A549 (cell line): ENCODE measurements at regions not wholly inside any gene's neighbourhood (a gene's known extent, or its start where the extent isn't known, plus 50 kb on each side); places are given as distances from the start of the nearest gene placed in this dataset.

Experiments
- ATAC-seq, 2 experiments: fragments of 200-7000 bp in 1 of 2; fragments of >200 bp in 1 of 2; cut with Nextera tagmentation in 1 of 2; cut with Tn5 transposase in 1 of 2; 3 replicates each; pipeline versions ENCODE4 v1.8.0 to v1.9.1; 2018 to 2020; ENCODE audit warnings: mild to moderate bottlenecking in 1 of 2, moderate library complexity in 1 of 2
- CTCF ChIA-PET: fragments of 300-600 bp; sonication (Branson Sonifier 250); formaldehyde crosslinking; extraction: SDS; loops from one replicate; lab custom pipeline; 2021; ENCODE audit warnings: antibody characterized with exemption, inconsistent platforms; lab: Yijun Ruan, JAX
- POLR2A ChIA-PET: fragments of 350-600 bp; formaldehyde crosslinking; extraction: SDS; loops from one replicate; lab custom pipeline; 2021; ENCODE audit warnings: antibody characterized with exemption, inconsistent platforms; lab: Yijun Ruan, JAX
- DNase-seq, 2 experiments: peaks; one replicate each; pipeline versions ENCODE4 v3.0.0 to v3.0.0-alpha.2; 2011 to 2016; ENCODE audit warnings: low read depth in 1 of 2, low spot score in 1 of 2
- FAIRE-seq: peaks from 2 replicates; lab custom pipeline; 2011; peaks lifted over from hg19 to GRCh38; lab: Jason Lieb, UNC
- H3K27ac ChIP-seq, 2 experiments: fragments of >200 bp; sonication (Bioruptor Twin); formaldehyde crosslinking; 3 replicates each; pipeline ENCODE4 v1.5.1; 2016 to 2017
- H3K4me1 ChIP-seq: fragments of >200 bp; sonication (Bioruptor Twin); formaldehyde crosslinking; 3 replicates; pipeline ENCODE4 v1.6.1; 2016
- H3K4me2 ChIP-seq: fragments of >200 bp; sonication (Bioruptor Twin); formaldehyde crosslinking; 3 replicates; pipeline ENCODE4 v1.6.1; 2016
- H3K4me3 ChIP-seq: fragments of >200 bp; sonication (Bioruptor Twin); formaldehyde crosslinking; 3 replicates; pipeline ENCODE4 v1.5.1; 2016
- H3K9me3 ChIP-seq: fragments of >200 bp; sonication (Bioruptor Twin); formaldehyde crosslinking; 3 replicates; pipeline ENCODE4 v1.6.1; 2016
- CEBPB ChIP-seq, 2 experiments: fragments of >200 bp in 1 of 2; sonication (Bioruptor Twin) in 1 of 2; formaldehyde crosslinking in 1 of 2; IDR thresholded peaks; 2 replicates each; pipeline ENCODE4 v1.6.1; 2012 to 2016
- CHD2 ChIP-seq: fragments of 150-350 bp; IDR thresholded peaks from 2 replicates; pipeline ENCODE4 v1.6.1; 2014; ENCODE audit warnings: low read length; ENCODE audit not compliant: partially characterized antibody
- CHD4 ChIP-seq: fragments of 200-600 bp; sonication (generic); IDR thresholded peaks from 2 replicates; pipeline ENCODE4 v1.6.1; 2016; ENCODE audit warnings: antibody characterized with exemption, mild to moderate bottlenecking, borderline replicate concordance
- EHMT2 ChIP-seq: fragments of 200-600 bp; sonication (generic); IDR thresholded peaks from 2 replicates; pipeline ENCODE4 v1.6.1; 2016; ENCODE audit warnings: antibody characterized with exemption, low read depth, mild to moderate bottlenecking, moderate library complexity
- FOXS1 ChIP-seq: fragments of 250-450 bp; sonication (Bioruptor Pico); IDR thresholded peaks from 2 replicates; pipeline ENCODE4 v1.5.0; 2020; ENCODE audit warnings: mild to moderate bottlenecking, moderate library complexity
- GATA3 ChIP-seq: IDR thresholded peaks from 2 replicates; pipeline ENCODE4 v1.6.1; 2012; ENCODE audit warnings: borderline replicate concordance
- HEYL ChIP-seq: fragments of 250-450 bp; sonication (Bioruptor Pico); IDR thresholded peaks from 2 replicates; pipeline ENCODE4 v1.8.0; 2021; ENCODE audit warnings: mild to moderate bottlenecking, moderate library complexity
- JUN ChIP-seq, 2 experiments: fragments of >200 bp; sonication (Bioruptor Twin); formaldehyde crosslinking; IDR thresholded peaks; 2 replicates in 1 of 2; 3 replicates in 1 of 2; pipeline ENCODE4 v1.6.1; 2016 to 2017
- KDM5A ChIP-seq: fragments of 200-600 bp; sonication (generic); IDR thresholded peaks from 2 replicates; pipeline ENCODE4 v1.6.1; 2016; ENCODE audit warnings: antibody characterized with exemption, mild to moderate bottlenecking
- NFE2L2 ChIP-seq: fragments of 150-350 bp; conservative IDR thresholded peaks from 2 replicates; pipeline ENCODE4 v1.6.1; 2014; ENCODE audit warnings: low read length
- NPAS2 ChIP-seq: fragments of 250-450 bp; sonication (Bioruptor Pico); IDR thresholded peaks from 2 replicates; pipeline ENCODE4 v1.8.0; 2022; ENCODE audit warnings: mild to moderate bottlenecking, moderate library complexity, borderline replicate concordance
- POLR2AphosphoS2 ChIP-seq: conservative IDR thresholded peaks from 2 replicates; pipeline ENCODE4 v1.6.1; 2012; ENCODE audit warnings: low read length, improper control_type of control experiment, inconsistent platforms
- RARB ChIP-seq: fragments of 250-450 bp; sonication (Bioruptor Pico); IDR thresholded peaks from 2 replicates; pipeline ENCODE4 v1.8.0; 2021; ENCODE audit warnings: mild to moderate bottlenecking, moderate library complexity
- RNF2 ChIP-seq: fragments of 200-600 bp; sonication (generic); IDR thresholded peaks from 2 replicates; pipeline ENCODE4 v1.6.1; 2016; ENCODE audit warnings: low read depth, mild to moderate bottlenecking, antibody characterized with exemption, moderate library complexity, borderline replicate concordance
- SMC3 ChIP-seq: fragments of >200 bp; sonication (Bioruptor Twin); formaldehyde crosslinking; IDR thresholded peaks from 3 replicates; pipeline ENCODE4 v1.6.1; 2018; ENCODE audit warnings: inconsistent platforms
- TFCP2L1 ChIP-seq: fragments of 250-450 bp; sonication (Bioruptor Pico); IDR thresholded peaks from 2 replicates; pipeline ENCODE4 v1.5.0; 2021; ENCODE audit warnings: mild to moderate bottlenecking
- TP53 ChIP-seq: fragments of 250-450 bp; sonication (Bioruptor Pico); IDR thresholded peaks from 2 replicates; pipeline ENCODE4 v1.5.0; 2021; ENCODE audit warnings: mild to moderate bottlenecking, moderate library complexity
- ZC3H11A ChIP-seq: fragments of 450-650 bp; IDR thresholded peaks from 2 replicates; pipeline ENCODE4 v1.6.1; 2014; ENCODE audit warnings: antibody characterized with exemption, mild to moderate bottlenecking
- ZFP36 ChIP-seq: fragments of 450-650 bp; IDR thresholded peaks from 2 replicates; pipeline ENCODE4 v1.6.1; 2014; ENCODE audit warnings: borderline replicate concordance; ENCODE audit not compliant: partially characterized antibody
- ZSCAN20 ChIP-seq: fragments of 250-450 bp; sonication (Bioruptor Pico); IDR thresholded peaks from 2 replicates; pipeline ENCODE4 v1.8.0; 2022; ENCODE audit warnings: mild to moderate bottlenecking, moderate library complexity
- WGBS: methylation state at CpG from one replicate; pipeline ENCODE4 v1.1.6; 2017; ENCODE audit errors: missing lambda C conversion rate; 5-methylcytosine and 5-hydroxymethylcytosine counted together
- TF ChIP-seq, protein P1 (sequence below): fragments of 150-350 bp; IDR thresholded peaks from 2 replicates; pipeline ENCODE4 v1.6.1; 2014; ENCODE audit warnings: low read depth, mild to moderate bottlenecking, low read length
- TF ChIP-seq, protein P2 (sequence below): fragments of >200 bp; sonication (Bioruptor Twin); formaldehyde crosslinking; IDR thresholded peaks from 3 replicates; pipeline ENCODE4 v1.6.1; 2016
- TF ChIP-seq, protein P3 (sequence below): IDR thresholded peaks from 2 replicates; pipeline ENCODE4 v1.6.1; 2012

DNA sequence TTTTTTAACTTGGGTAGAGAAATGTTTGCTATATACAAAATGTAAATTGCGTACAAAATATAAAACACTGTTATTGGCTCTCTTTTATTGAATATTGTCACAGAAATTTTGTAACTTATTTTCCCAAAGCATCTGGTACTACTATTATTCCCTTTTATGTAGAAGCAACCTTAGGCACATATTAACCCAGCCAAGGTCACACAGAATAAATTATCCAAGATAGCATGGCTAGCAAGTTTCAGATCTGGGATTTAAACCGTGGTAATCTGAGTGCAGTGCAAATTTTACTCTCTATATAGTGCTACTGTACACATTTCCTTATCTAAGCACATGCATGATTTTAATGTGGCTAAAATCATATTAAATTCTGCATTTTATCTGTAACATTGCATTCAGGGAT is 1190.5 kb upstream of the LRRTM3 start:
- Histone ChIP-seq H3K4me1 (no peaks in the 10 kb centered on the region), H3K27ac (no peak overlapping the region), H3K9me3 (no peaks in the 10 kb centered on the region), H3K4me3 (no peak overlapping the region), H3K4me2 (no peak overlapping the region)
- FAIRE-seq: no peak
- ChIA-PET CTCF (no interaction called here), POLR2A (no interaction called here)
- no peak for DNase-seq
- no peak for ATAC-seq
- no peak for TF ChIP-seq RARB (CRISPR knock-in tag)
- TF ChIP-seq FOXS1 (CRISPR knock-in tag): no peak
- TF ChIP-seq KDM5A: no peak
- TF ChIP-seq NFE2L2: no peak
- no peak for TF ChIP-seq TP53 (CRISPR knock-in tag)
- no peak for TF ChIP-seq JUN (IDR thresholded peaks at IDR 0.05)
- no peak for TF ChIP-seq NPAS2
- TF ChIP-seq HEYL (CRISPR knock-in tag): no peak
- TF ChIP-seq, protein P1, sequence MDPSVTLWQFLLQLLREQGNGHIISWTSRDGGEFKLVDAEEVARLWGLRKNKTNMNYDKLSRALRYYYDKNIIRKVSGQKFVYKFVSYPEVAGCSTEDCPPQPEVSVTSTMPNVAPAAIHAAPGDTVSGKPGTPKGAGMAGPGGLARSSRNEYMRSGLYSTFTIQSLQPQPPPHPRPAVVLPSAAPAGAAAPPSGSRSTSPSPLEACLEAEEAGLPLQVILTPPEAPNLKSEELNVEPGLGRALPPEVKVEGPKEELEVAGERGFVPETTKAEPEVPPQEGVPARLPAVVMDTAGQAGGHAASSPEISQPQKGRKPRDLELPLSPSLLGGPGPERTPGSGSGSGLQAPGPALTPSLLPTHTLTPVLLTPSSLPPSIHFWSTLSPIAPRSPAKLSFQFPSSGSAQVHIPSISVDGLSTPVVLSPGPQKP: no peak
- no peak for TF ChIP-seq EHMT2
- no peak for TF ChIP-seq SMC3
- no peak for TF ChIP-seq POLR2AphosphoS2
- TF ChIP-seq ZFP36: no peak
- no peak for TF ChIP-seq CHD2
- no peak for TF ChIP-seq CEBPB (IDR thresholded peaks at IDR 0.05)
- TF ChIP-seq, protein P2, sequence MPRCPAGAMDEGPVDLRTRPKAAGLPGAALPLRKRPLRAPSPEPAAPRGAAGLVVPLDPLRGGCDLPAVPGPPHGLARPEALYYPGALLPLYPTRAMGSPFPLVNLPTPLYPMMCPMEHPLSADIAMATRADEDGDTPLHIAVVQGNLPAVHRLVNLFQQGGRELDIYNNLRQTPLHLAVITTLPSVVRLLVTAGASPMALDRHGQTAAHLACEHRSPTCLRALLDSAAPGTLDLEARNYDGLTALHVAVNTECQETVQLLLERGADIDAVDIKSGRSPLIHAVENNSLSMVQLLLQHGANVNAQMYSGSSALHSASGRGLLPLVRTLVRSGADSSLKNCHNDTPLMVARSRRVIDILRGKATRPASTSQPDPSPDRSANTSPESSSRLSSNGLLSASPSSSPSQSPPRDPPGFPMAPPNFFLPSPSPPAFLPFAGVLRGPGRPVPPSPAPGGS: no peak
- no peak for TF ChIP-seq TFCP2L1 (CRISPR knock-in tag)
- TF ChIP-seq RNF2: no peak
- 58% methylated on average over 2 of the region's 2 CpGs for WGBS

DNA sequence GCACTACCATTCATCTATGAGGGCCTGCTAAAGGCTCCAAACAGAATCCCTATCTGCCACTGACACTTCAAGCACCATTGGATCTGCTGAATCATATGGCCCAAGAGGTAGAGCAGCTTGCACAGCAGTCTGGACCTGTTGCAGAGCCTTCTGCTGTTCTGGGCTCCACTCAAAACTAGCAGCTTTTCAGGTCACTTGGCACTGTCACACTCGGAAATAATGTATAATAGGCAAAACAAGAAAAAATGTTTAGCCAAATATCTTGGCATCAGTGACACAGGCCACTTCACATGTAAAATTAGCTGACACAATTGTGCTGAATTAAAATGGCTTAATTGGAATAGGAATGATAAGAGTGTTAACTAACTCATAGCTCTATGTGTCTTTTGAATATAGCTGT is 1182.9 kb upstream of the LRRTM3 start:
- POLR2A ChIA-PET: no interaction called here

DNA sequence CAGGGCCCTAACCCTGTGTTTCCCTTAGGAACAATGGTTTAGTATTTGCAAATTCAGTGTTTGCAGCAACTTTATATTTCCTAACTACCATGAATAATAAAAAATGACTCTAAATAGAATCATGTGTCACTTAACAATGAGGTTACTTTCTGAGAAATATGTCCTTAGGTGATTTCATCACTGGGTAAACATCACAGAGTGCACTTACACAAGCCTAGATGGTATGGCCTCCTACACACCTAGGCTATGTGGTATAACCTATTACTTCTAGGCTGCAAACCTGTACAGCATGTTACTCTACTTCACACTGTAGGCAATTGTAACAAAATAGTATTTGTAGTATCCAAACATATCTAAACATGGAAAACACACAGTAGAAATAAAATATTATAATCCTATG is 1174.6 kb upstream of the LRRTM3 start:
- H3K27ac ChIP-seq: no peak overlapping the region
- TF ChIP-seq ZFP36 (no peak), GATA3 (no peak), ZSCAN20 (no peak)
- TF ChIP-seq, protein P3, sequence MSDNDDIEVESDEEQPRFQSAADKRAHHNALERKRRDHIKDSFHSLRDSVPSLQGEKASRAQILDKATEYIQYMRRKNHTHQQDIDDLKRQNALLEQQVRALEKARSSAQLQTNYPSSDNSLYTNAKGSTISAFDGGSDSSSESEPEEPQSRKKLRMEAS: no peak
- TF ChIP-seq, protein P2: no peak
- ChIA-PET POLR2A (no interaction called here), CTCF (no interaction called here)
- no peak overlapping the region for H3K4me2 ChIP-seq
- H3K4me3 ChIP-seq: no peak overlapping the region
- H3K9me3 ChIP-seq: no peaks in the 10 kb centered on the region
- DNase-seq (no peak), FAIRE-seq (no peak), ATAC-seq (no peak)
- H3K4me1 ChIP-seq: no peaks in the 10 kb centered on the region

More for the DNA sequence above, 1182.9 kb upstream of the LRRTM3 start:
- H3K27ac ChIP-seq: no peak overlapping the region
- ATAC-seq: no peak
- no peak for DNase-seq
- no peak overlapping the region for H3K4me2 ChIP-seq
- TF ChIP-seq ZC3H11A (no peak), RARB (CRISPR knock-in tag) (no peak), KDM5A (no peak), CHD4 (no peak), CEBPB (IDR thresholded peaks at IDR 0.05) (no peak), JUN (IDR thresholded peaks at IDR 0.05) (no peak)
- TF ChIP-seq, protein P3: no peak
- CTCF ChIA-PET: no interaction called here
- no peaks in the 10 kb centered on the region; the same call in 2 of the 3 replicates for H3K9me3 ChIP-seq
- 12% methylated on average over 1 of the region's 1 CpG for WGBS
- no peak for FAIRE-seq
- no peak overlapping the region for H3K4me3 ChIP-seq
- no peaks in the 10 kb centered on the region for H3K4me1 ChIP-seq
